Subcutaneous abdominal adipose tissue (tissue), 5 donors: ENCODE measurements at regions not wholly inside any gene's neighbourhood (a gene's known extent, or its start where the extent isn't known, plus 50 kb on each side); places are given as distances from the start of the nearest gene placed in this dataset.

Experiments
- H3K27ac ChIP-seq: one replicate; pipeline ENCODE4 v1.7.0; 2013; ENCODE audit warnings: low read depth, mild to moderate bottlenecking, inconsistent platforms, low read length, moderate library complexity
- H3K27me3 ChIP-seq, 5 donors: one replicate each; pipeline ENCODE4 v1.7.0; 2013; ENCODE audit warnings: low read length in 5 of 5, inconsistent platforms in 1 of 5; ENCODE audit not compliant: control insufficient read depth in 5 of 5, insufficient read depth in 4 of 5
- H3K36me3 ChIP-seq, 5 donors: one replicate each; pipeline ENCODE4 v1.7.0; 2013; ENCODE audit warnings: low read length in 5 of 5; ENCODE audit not compliant: control insufficient read depth in 5 of 5, insufficient read depth in 5 of 5
- H3K4me1 ChIP-seq, 5 donors: one replicate each; pipeline ENCODE4 v1.7.0; 2013; ENCODE audit warnings: low read length in 5 of 5, mild to moderate bottlenecking in 3 of 5, moderate library complexity in 1 of 5; ENCODE audit not compliant: control insufficient read depth in 5 of 5, insufficient read depth in 5 of 5
- H3K4me3 ChIP-seq, 5 donors: one replicate each; pipeline ENCODE4 v1.7.0; 2013; ENCODE audit warnings: low read length in 5 of 5, low read depth in 1 of 5
- H3K9ac ChIP-seq, 5 donors: one replicate each; pipeline ENCODE4 v1.7.0; 2013; ENCODE audit warnings: low read length in 5 of 5, mild to moderate bottlenecking in 4 of 5, moderate library complexity in 3 of 5
- H3K9me3 ChIP-seq, 5 donors: one replicate each; pipeline ENCODE4 v1.7.0; 2013; ENCODE audit warnings: low read length in 5 of 5; ENCODE audit not compliant: control insufficient read depth in 5 of 5
- donor health status: healthy.
- donor health status: healthy.
- donor health status: healthy.
- donor health status: healthy.
- donor health status: healthy.

DNA sequence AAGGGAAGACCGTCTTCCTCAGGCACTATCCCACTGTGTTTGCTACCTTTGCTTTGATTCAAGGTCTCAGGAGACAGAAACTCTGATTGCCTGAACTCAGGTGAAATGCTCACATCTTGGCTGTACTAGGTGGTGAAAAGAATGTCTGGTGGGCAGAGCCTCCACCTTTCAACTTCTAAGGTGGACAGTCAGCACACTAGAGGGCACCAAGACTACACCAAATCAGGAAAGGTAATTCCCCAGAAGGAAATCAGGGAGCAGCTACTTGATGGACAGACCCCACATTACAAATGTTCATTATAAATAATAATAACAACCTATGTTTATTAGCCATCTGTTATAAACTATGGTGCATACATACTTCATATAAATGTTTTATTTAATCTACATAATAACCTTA is 220.9 kb downstream of the ATG4C start:
- Histone ChIP-seq H3K9ac (no peak overlapping the region), H3K9me3 (no peaks in the 10 kb centered on the region), H3K4me1 (no peaks in the 10 kb centered on the region), H3K4me3 (no peak overlapping the region), H3K27me3 (peaks cover 0 to 14% (median 3%) of the 10 kb centered on the region in 5 donors), H3K36me3 (no peaks in the 10 kb centered on the region), H3K27ac (no peak overlapping the region)

GRCh38 chr1:63005812-63006211 is 221.9 kb downstream of the ATG4C start:
- H3K27ac ChIP-seq, result no peak overlapping the region
- H3K9me3 ChIP-seq, result no peaks in the 10 kb centered on the region
- H3K4me3 ChIP-seq, result no peak overlapping the region
- no peaks in the 10 kb centered on the region for H3K4me1 ChIP-seq
- no peaks in the 10 kb centered on the region for H3K36me3 ChIP-seq
- H3K9ac ChIP-seq, result no peak overlapping the region
- H3K27me3 ChIP-seq, result peaks cover 0 to 12% (median 2%) of the 10 kb centered on the region in 5 donors

GRCh38 chr1:63009421-63009820 is 225.5 kb downstream of the ATG4C start:
- Histone ChIP-seq H3K4me1 (peaks cover 0 to 7% (median 0%) of the 10 kb centered on the region in 5 donors), H3K9ac (no peak overlapping the region), H3K4me3 (no peak overlapping the region), H3K36me3 (no peaks in the 10 kb centered on the region), H3K27me3 (peaks cover 0 to 5% (median 0%) of the 10 kb centered on the region in 5 donors), H3K9me3 (no peaks in the 10 kb centered on the region), H3K27ac (no peak overlapping the region)

DNA sequence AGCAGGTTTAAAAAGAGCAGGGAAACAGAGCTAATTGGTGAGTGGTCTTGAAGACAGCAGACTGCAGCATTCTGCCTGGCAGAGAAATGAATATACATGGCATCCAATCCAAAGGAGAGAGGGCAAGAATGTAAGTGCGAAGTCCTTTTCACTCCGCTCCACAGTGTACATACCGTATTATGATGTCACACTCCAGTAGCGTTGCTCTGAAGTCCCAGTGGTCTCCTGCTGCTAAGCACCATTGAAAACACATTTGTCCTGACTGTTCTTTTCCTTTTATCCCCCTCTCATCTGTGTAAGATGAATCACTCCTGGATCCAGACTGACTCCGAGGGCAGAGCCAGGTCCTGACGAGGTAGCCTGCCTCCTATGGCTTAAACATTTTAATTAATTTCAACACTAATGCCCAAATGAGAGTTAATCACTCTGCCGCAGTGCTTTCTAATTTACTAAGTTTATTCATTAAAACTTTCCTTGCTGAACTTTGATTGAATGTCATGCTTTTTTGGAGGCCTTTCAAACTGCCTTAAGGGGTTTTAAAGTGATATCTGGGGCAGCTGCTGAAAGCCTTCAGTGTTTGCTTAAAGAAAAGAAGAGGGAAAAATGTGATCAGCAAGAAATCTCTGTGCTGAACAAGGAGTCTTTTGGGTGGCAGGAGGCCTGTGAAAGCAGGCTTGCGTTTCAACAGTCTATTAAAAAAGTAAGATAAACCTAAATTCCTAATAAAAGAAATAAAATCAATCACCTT is 227.2 kb downstream of the ATG4C start:
- Histone ChIP-seq H3K4me1 (peaks cover 0 to 7% (median 0%) of the 10 kb centered on the region in 5 donors), H3K4me3 (no peak overlapping the region), H3K9me3 (no peaks in the 10 kb centered on the region), H3K9ac (no peak overlapping the region), H3K36me3 (no peaks in the 10 kb centered on the region), H3K27ac (no peak overlapping the region), H3K27me3 (peaks cover 0 to 5% (median 0%) of the 10 kb centered on the region in 5 donors)

DNA sequence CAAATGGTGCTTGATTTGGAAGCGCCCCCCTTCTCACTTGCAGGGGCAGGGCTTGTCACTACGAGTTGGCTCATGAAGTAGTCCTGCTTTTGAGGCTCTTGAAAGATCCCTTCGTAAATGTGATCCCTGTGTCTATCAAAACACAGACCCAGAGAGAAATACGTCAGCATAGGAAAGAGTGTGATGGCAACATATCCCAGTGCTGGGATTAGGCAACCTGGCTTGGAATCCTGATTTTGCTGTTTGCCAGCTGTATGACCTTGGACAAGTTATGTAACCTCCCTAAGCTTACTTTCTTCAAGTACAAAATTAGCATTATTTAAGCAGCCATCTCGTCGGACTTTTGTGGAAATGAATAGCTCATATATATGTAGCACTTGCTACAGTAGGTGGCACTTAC is 228.4 kb downstream of the ATG4C start:
- peaks cover 0 to 7% (median 0%) of the 10 kb centered on the region in 5 donors for H3K4me1 ChIP-seq
- no peaks in the 10 kb centered on the region for H3K9me3 ChIP-seq
- H3K36me3 ChIP-seq, result no peaks in the 10 kb centered on the region
- H3K27me3 ChIP-seq, result no peaks in the 10 kb centered on the region
- H3K4me3 ChIP-seq, result no peak overlapping the region
- H3K9ac ChIP-seq, result no peak overlapping the region
- H3K27ac ChIP-seq, result no peak overlapping the region

DNA sequence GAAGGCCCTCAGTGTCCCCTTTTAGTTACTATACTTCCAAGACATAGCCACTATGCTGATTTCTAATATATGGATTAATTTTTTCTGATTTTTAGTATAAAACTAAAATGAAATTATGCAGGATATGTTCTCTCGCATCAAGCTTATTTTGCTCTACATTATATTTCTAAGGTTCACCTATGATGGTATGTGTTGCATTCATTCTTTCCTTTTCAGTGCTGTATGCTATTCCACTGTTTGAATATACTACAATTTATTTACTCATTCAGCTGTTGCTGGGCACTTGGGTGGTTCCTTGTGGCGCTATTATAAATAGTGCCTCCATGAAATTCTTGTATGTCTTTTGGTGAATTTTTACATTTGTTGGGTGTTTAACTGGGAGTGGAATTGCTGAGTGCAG is 230.3 kb downstream of the ATG4C start:
- no peak overlapping the region for H3K4me3 ChIP-seq
- no peak overlapping the region for H3K27ac ChIP-seq
- H3K9me3 ChIP-seq, result no peaks in the 10 kb centered on the region
- no peaks in the 10 kb centered on the region for H3K36me3 ChIP-seq
- H3K9ac ChIP-seq, result no peak overlapping the region
- no peaks in the 10 kb centered on the region for H3K27me3 ChIP-seq
- peaks cover 0 to 7% (median 0%) of the 10 kb centered on the region in 5 donors for H3K4me1 ChIP-seq

DNA sequence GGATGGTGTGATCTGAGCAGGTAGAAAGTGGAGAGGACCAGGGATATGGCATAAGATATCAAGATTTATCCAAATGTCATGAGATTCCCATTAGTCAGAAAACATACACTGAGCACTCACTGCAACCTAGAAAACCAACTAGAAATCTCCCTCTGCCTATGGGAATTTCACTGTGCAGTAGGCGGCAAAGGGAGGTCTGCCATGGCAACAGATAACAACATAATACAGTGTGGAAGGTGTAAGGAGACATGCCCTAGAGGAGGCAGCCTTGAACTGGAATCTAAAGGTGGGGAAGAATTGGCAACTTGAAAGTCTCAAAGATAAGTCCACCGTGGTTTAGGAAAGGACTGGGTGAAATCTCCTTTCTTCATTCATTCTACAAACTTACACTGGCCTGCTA is 238.4 kb downstream of the ATG4C start:
- no peak overlapping the region for H3K9ac ChIP-seq
- no peaks in the 10 kb centered on the region for H3K36me3 ChIP-seq
- no peaks in the 10 kb centered on the region for H3K27me3 ChIP-seq
- no peak overlapping the region for H3K4me3 ChIP-seq
- peaks cover 0 to 2% (median 0%) of the 10 kb centered on the region in 5 donors for H3K4me1 ChIP-seq
- peaks cover 0 to 2% (median 0%) of the 10 kb centered on the region in 5 donors for H3K9me3 ChIP-seq
- no peak overlapping the region for H3K27ac ChIP-seq

GRCh38 chr1:63023171-63023570 is 239.2 kb downstream of the ATG4C start:
- Histone ChIP-seq H3K4me3 (no peak overlapping the region), H3K9me3 (peaks cover 0 to 2% (median 0%) of the 10 kb centered on the region in 5 donors), H3K9ac (no peak overlapping the region), H3K27me3 (peaks cover 0 to 1% (median 0%) of the 10 kb centered on the region in 5 donors), H3K4me1 (peaks cover 0 to 2% (median 0%) of the 10 kb centered on the region in 5 donors), H3K36me3 (no peaks in the 10 kb centered on the region), H3K27ac (no peak overlapping the region)

GRCh38 chr1:63023637-63024036 is 239.7 kb downstream of the ATG4C start:
- no peak overlapping the region for H3K27ac ChIP-seq

GRCh38 chr1:63024132-63024531 is 240.2 kb downstream of the ATG4C start:
- H3K27ac ChIP-seq, result no peak overlapping the region
- peaks cover 0 to 6% (median 4%) of the 10 kb centered on the region in 5 donors for H3K27me3 ChIP-seq
- H3K4me1 ChIP-seq, result no peaks in the 10 kb centered on the region
- no peak overlapping the region for H3K9ac ChIP-seq
- no peak overlapping the region for H3K4me3 ChIP-seq
- peaks cover 0 to 3% (median 0%) of the 10 kb centered on the region in 5 donors for H3K9me3 ChIP-seq
- H3K36me3 ChIP-seq, result no peaks in the 10 kb centered on the region

More at GRCh38 chr1:63023637-63024036, 239.7 kb downstream of the ATG4C start:
- peaks cover 0 to 2% (median 0%) of the 10 kb centered on the region in 5 donors for H3K9me3 ChIP-seq
- H3K9ac ChIP-seq, result no peak overlapping the region
- no peak overlapping the region for H3K4me3 ChIP-seq
- no peaks in the 10 kb centered on the region for H3K36me3 ChIP-seq
- peaks cover 0 to 4% (median 0%) of the 10 kb centered on the region in 5 donors for H3K27me3 ChIP-seq
- peaks cover 0 to 1% (median 0%) of the 10 kb centered on the region in 5 donors for H3K4me1 ChIP-seq
